ENCODE measurements at regions not wholly inside any gene's neighbourhood (a gene's known extent, or its start where the extent isn't known, plus 50 kb on each side); places are given as distances from the start of the nearest gene placed in this dataset.
"Not testable (repeated sequence)": the region's sequence is repeated elsewhere in the genome, so short reads cannot be mapped to it uniquely, and the experiment has no call there.

GRCh38 chr4:183044924-183045640 is 54.0 kb upstream of the WWC2 start:
- in situ Hi-C loops (cut with HindIII; ENCODE audit: low sequenced_read_pairs), result not testable (repeated sequence)

DNA sequence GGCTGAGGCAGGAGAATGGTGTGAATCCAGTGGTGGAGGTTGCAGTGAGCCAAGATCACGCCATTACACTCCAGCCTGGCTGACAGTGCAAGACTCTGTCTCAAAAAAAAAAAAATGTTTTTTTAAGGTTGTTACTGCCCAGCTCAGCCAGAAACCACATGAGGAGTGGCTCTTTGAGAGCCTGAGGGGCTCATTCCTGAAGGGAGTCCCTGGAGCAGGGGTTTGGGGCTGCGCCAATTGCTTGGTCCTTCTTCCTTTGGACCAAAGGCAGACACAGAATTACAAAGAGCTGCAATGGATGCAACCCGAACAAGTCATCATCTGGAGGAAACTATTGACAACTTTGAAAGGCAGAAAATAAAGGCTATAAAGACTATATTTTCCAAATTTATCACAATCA is 60.6 kb upstream of the WWC2 start:
- in situ Hi-C loops (cut with HindIII; ENCODE audit: low sequenced_read_pairs), result no loop called here

GRCh38 chr4:183035726-183036415 is 63.2 kb upstream of the WWC2 start:
- in situ Hi-C loops (cut with HindIII; ENCODE audit: low sequenced_read_pairs), result no loop called here

- in situ Hi-C loops (cut with HindIII; ENCODE audit: low sequenced_read_pairs), result no loop called here
These were observed 63.8 kb upstream of the WWC2 start for GRCh38 chr4:183035256-183035655.

- in situ Hi-C loops (cut with HindIII; ENCODE audit: low sequenced_read_pairs), result no loop called here
These were observed 68.2 kb upstream of the WWC2 start for GRCh38 chr4:183030823-183031222.

GRCh38 chr4:183030309-183030708 is 68.7 kb upstream of the WWC2 start:
- in situ Hi-C loops (cut with HindIII; ENCODE audit: low sequenced_read_pairs), result no loop called here

DNA sequence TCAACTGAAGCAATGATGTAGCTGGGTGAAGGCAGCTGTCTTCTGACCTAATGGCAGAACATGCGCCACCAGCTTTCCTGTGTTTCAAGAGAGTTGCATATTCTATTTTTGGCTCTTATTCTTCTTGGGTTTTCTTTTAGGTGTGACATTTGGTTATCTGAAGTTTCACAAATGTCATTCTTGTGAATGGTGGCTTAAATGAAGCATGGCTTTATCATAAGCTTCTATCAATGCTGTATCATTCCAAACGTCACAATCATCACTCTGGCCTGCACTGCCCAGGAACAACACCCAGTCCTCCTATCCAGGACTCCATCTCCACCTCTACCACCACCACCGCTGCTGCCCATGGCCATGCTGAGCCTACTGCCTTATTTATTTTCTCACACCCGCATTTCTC is 69.7 kb upstream of the WWC2 start:
- in situ Hi-C loops (cut with HindIII; ENCODE audit: low sequenced_read_pairs), result no loop called here

- in situ Hi-C loops (cut with HindIII; ENCODE audit: low sequenced_read_pairs), result no loop called here
These were observed 72.4 kb upstream of the WWC2 start for GRCh38 chr4:183026701-183027100.

DNA sequence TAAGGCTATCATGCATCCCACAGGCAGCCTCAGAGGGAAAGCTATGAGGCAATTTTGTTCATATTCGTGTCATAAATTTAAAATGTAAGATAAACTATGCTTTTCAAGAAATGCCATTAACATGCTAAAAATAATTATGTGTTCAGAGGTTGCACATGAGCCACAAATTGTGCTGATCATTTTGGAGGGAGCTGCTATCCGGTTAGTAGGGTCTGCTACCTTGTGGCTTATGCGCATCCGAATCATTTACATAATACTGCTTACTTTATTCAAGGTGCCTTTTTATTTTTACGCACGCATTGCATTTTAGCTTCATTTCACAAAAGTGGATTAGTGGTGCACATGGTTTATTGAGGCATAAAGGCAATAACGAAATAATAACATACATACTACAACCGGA is 76.4 kb upstream of the WWC2 start:
- in situ Hi-C loops (cut with HindIII; ENCODE audit: low sequenced_read_pairs), result no loop called here

- in situ Hi-C loops (cut with HindIII; ENCODE audit: low sequenced_read_pairs), result no loop called here
These were observed 81.1 kb upstream of the WWC2 start for GRCh38 chr4:183017962-183018361.

DNA sequence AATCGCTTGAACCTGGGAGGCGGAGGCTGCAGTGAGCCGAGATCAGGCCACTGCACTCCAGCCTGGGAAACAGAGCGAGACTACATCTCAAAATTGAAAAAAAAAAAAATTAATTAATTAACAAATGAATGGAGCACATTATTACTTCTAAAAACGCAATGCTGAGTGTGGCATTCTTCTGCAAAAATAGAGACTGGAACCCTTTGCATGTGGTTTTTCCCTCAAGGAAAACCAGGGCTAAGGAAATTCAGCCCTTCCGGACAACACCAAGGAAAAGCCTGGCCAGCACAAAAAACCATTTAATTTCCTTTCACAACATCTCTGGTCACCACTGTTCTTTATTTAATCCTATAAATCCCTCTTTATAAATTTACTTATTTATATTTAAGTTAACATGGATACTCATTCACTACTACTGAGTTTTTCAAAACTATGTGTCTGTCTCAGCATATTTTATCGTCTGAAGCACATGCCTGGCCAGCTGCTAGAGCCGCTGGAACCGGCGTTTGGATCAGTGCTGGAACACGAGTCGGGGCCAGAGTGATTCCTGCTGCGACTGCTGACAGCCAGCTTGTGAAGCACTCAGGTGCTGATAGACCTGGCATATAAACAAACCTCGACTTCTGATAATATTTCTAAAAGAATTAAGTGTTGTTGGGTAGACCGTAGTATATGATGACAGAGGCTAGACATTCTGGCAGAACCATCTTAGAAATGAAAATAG is 84.5 kb upstream of the WWC2 start:
- in situ Hi-C loops (cut with HindIII; ENCODE audit: low sequenced_read_pairs), result no loop called here

DNA sequence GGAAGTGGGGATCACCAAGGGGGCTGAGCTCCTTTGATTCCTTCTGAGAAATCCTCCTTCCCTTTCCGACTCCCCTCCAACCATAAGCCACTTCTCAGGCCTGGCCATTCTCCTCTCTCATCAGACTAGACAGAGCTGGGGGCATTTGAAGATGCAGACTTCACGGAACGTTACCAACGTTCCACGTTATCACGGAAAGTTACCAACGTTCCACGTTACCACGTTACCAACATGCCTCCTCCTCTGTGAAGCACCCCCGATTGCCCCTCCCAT is 85.4 kb upstream of the WWC2 start:
- in situ Hi-C loops (cut with HindIII; ENCODE audit: low sequenced_read_pairs), result no loop called here

DNA sequence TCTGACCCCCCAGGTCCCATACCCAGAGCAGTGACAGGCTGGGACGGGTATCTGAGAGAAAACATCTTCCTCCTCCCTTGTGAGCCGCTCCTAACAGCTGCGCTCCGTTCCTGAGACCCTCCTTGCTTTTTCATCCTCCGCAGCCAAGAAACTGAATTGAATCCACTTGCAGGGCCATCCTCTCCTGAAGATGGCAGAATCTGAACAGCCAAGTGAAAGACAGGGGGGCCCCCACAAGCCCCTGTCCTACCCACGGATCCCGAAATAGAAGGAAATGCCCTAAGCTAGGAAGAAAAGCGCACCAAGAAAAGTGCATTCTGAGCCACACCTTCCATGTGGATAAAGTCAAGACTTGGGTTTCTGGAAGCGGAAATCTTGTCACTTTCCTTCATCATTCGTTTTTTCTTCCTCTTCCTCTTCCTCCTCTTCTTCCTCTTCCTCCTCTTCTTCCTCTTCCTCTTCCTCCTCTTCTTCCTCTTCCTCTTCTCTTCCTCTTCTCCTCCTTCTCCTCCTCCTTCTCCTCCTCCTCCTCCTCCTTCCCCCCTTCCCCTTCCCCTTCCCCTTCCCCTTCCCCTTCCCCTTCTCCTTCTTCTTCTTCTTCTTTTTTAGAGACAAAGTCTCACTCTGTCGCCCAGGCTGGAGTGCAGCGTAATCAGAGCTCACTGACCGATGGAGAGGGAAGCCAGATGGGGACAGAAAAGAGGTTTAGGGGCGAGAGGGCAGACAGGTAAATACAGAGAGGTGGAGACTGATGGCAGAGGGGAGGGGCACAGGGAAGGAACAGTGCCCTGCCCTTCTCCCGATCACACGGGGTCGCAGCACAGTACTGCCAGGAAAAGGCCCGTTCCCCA is 86.0 kb upstream of the WWC2 start:
- in situ Hi-C loops (cut with HindIII; ENCODE audit: low sequenced_read_pairs), result no loop called here

GRCh38 chr4:183011213-183011907 is 87.7 kb upstream of the WWC2 start:
- in situ Hi-C loops (cut with HindIII; ENCODE audit: low sequenced_read_pairs), result no loop called here

GRCh38 chr4:183008492-183008891 is 90.6 kb upstream of the WWC2 start:
- in situ Hi-C loops (cut with HindIII; ENCODE audit: low sequenced_read_pairs), result no loop called here

DNA sequence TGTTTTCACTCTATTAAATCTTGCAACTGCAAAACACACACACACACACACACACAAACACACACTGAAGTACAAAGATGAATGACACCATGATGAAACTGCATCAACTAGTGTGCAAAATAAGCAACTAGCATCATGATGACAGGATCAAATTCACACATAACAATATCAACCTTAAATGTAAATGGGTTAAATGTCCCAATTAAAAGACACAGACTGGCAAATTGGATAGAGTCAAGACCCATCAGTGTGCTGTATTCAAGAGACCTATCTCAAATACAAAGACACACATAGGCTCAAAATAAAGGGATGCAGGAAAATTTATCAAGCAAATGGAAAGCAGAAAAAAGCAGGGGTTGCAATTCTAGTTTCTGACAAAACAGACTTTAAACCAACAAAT is 87.2 kb upstream of the DCTD start:
- in situ Hi-C loops (cut with HindIII; ENCODE audit: low sequenced_read_pairs), result not testable (repeated sequence)

DNA sequence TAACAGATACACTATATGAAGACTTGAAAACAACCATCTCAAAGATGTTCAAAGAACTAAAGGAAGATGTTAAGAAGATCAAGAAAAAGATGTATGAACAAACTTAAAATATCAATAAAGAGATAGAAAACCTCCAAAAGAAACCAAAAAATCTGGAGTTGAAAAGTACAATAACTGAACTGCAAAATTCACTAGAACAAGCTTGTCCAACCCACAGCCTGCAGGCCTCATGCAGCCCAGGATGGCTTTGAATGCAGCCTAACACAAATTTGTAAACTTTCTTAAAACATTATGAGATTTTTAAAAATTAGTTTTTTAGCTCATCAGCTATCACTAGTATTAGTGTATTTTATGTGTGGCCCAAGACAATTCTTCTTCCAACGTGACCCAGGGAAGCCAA is 77.0 kb upstream of the DCTD start:
- in situ Hi-C loops (cut with HindIII; ENCODE audit: low sequenced_read_pairs), result loop anchor here (5.0 kb wide), 1 partner anchor 47 kb away; no protein-coding TSS in a partner anchor

GRCh38 chr4:182978152-182978827 is 61.1 kb upstream of the DCTD start:
- in situ Hi-C loops (cut with HindIII; ENCODE audit: low sequenced_read_pairs), result no loop called here

GRCh38 chr4:182975806-182976205 is 58.6 kb upstream of the DCTD start:
- in situ Hi-C loops (cut with HindIII; ENCODE audit: low sequenced_read_pairs), result no loop called here

DNA sequence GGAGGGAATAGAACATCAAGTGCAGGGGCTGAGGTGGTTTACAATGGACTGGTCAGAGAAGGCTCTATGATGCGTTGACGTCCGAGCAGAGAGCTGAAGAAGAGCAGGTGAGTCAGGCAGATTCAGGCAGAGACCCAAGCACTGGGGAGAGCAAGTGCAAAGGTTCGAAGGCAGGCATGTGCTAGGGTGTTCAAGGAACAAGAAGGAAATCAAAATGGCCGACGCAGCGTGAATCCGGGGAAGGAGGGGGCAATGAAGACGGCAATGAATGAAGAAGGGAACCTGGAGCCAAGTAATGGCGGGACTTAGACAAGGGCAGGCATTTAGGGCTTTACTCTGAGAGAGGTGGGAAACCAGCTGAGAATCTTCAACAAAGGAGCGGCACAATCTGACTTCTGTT is 56.8 kb upstream of the DCTD start:
- in situ Hi-C loops (cut with HindIII; ENCODE audit: low sequenced_read_pairs), result no loop called here

Data from endothelial cell of hepatic sinusoid (primary cell).